Suprapubic skin (tissue), 4 donors: ENCODE measurements at regions not wholly inside any gene's neighbourhood (a gene's known extent, or its start where the extent isn't known, plus 50 kb on each side); places are given as distances from the start of the nearest gene placed in this dataset.

Experiments
- DNase-seq, 2 donors: peaks; one replicate each; pipeline ENCODE4 v3.0.0-alpha.2; 2019; ENCODE audit warnings: low spot score in 2 of 2
- H3K27ac ChIP-seq: fragments of 200-600 bp; sonication (generic); one replicate; pipeline ENCODE4 v1.5.1; 2019
- H3K27me3 ChIP-seq: fragments of 200-600 bp; sonication (generic); one replicate; pipeline ENCODE4 v1.5.1; 2019
- H3K36me3 ChIP-seq: fragments of 200-600 bp; sonication (generic); one replicate; pipeline ENCODE4 v1.5.1; 2019
- H3K4me1 ChIP-seq: fragments of 200-600 bp; sonication (generic); one replicate; pipeline ENCODE4 v1.5.1; 2019
- H3K4me3 ChIP-seq: fragments of 200-600 bp; sonication (generic); one replicate; pipeline ENCODE4 v1.5.1; 2019; ENCODE audit warnings: mild to moderate bottlenecking
- H3K9me3 ChIP-seq: fragments of 200-600 bp; sonication (generic); one replicate; pipeline ENCODE4 v1.5.1; 2019
- CTCF ChIP-seq, 2 donors: fragments of 200-600 bp in 1 of 2; fragments of 450-650 bp in 1 of 2; sonication (generic) in 1 of 2; IDR thresholded peaks; one replicate each; pipeline ENCODE4 v1.5.1; 2016 to 2019; ENCODE audit warnings: antibody characterized with exemption in 2 of 2, mild to moderate bottlenecking in 1 of 2, moderate library complexity in 1 of 2
- EP300 ChIP-seq: sonication (generic); formaldehyde crosslinking; IDR thresholded peaks from one replicate; pipeline ENCODE4 v1.6.1; 2017; ENCODE audit warnings: antibody characterized with exemption
- POLR2A ChIP-seq, 2 donors: fragments of 450-650 bp; IDR thresholded peaks; one replicate each; pipeline ENCODE4 v1.6.1; 2017; ENCODE audit warnings: antibody characterized with exemption in 2 of 2, mild to moderate bottlenecking in 2 of 2, moderate library complexity in 2 of 2
- POLR2AphosphoS5 ChIP-seq, 3 donors: sonication (generic); formaldehyde crosslinking; IDR thresholded peaks; one replicate each; pipeline ENCODE4 v1.6.1; 2017; ENCODE audit warnings: antibody characterized with exemption in 3 of 3
- WGBS: methylation state at CpG from one replicate; pipeline ENCODE4 v1.1.5; 2018; 5-methylcytosine and 5-hydroxymethylcytosine counted together

GRCh38 chr11:122241566-122241965 lies 125.6 kb upstream of the BLID start:
- no peaks in the 10 kb centered on the region for H3K36me3 ChIP-seq
- WGBS = 86% methylated on average over 3 of the region's 3 CpGs
- no peaks in the 10 kb centered on the region for H3K9me3 ChIP-seq
- H3K27me3 ChIP-seq = no peaks in the 10 kb centered on the region
- H3K4me1 ChIP-seq = no peaks in the 10 kb centered on the region
- H3K4me3 ChIP-seq = no peak overlapping the region
- no peak overlapping the region for H3K27ac ChIP-seq
- DNase-seq = no peak
- TF ChIP-seq EP300 (no peak), POLR2A (IDR thresholded peaks at IDR 0.05) (no peak), POLR2AphosphoS5 (IDR thresholded peaks at IDR 0.05) (no peak), CTCF (IDR thresholded peaks at IDR 0.05) (no peak)

- H3K27me3 ChIP-seq = no peaks in the 10 kb centered on the region
- 80% methylated on average over 3 of the region's 3 CpGs for WGBS
- no peak overlapping the region for H3K27ac ChIP-seq
- no peak for TF ChIP-seq POLR2A (IDR thresholded peaks at IDR 0.05)
- TF ChIP-seq EP300 = no peak
- no peak for TF ChIP-seq CTCF (IDR thresholded peaks at IDR 0.05)
- TF ChIP-seq POLR2AphosphoS5 (IDR thresholded peaks at IDR 0.05) = no peak
- DNase-seq = no peak
- H3K36me3 ChIP-seq = no peaks in the 10 kb centered on the region
- H3K4me1 ChIP-seq = no peaks in the 10 kb centered on the region
- no peaks in the 10 kb centered on the region for H3K9me3 ChIP-seq
- H3K4me3 ChIP-seq = no peak overlapping the region
Measured at GRCh38 chr11:122240638-122241037, 124.6 kb upstream of the BLID start.

GRCh38 chr11:122235615-122236014 lies 119.6 kb upstream of the BLID start:
- Histone ChIP-seq H3K27ac (no peak overlapping the region), H3K9me3 (no peaks in the 10 kb centered on the region), H3K36me3 (no peaks in the 10 kb centered on the region), H3K4me3 (no peak overlapping the region), H3K4me1 (no peaks in the 10 kb centered on the region), H3K27me3 (no peaks in the 10 kb centered on the region)
- TF ChIP-seq CTCF (IDR thresholded peaks at IDR 0.05) (no peak), POLR2AphosphoS5 (IDR thresholded peaks at IDR 0.05) (no peak), POLR2A (IDR thresholded peaks at IDR 0.05) (no peak), EP300 (no peak)
- DNase-seq = no peak
- 53% methylated on average over 3 of the region's 3 CpGs for WGBS

GRCh38 chr11:122234780-122235179 lies 118.8 kb upstream of the BLID start:
- Histone ChIP-seq H3K9me3 (no peaks in the 10 kb centered on the region), H3K36me3 (no peaks in the 10 kb centered on the region), H3K27me3 (no peaks in the 10 kb centered on the region), H3K4me3 (no peak overlapping the region), H3K4me1 (peaks cover 7% of the 10 kb centered on the region), H3K27ac (no peak overlapping the region)
- TF ChIP-seq POLR2AphosphoS5 (IDR thresholded peaks at IDR 0.05) (no peak), CTCF (IDR thresholded peaks at IDR 0.05) (no peak), EP300 (no peak), POLR2A (IDR thresholded peaks at IDR 0.05) (no peak)
- 81% methylated on average over 3 of the region's 3 CpGs for WGBS
- no peak for DNase-seq

GRCh38 chr11:122234257-122234656 lies 118.2 kb upstream of the BLID start:
- Histone ChIP-seq H3K27me3 (no peaks in the 10 kb centered on the region), H3K9me3 (no peaks in the 10 kb centered on the region), H3K36me3 (no peaks in the 10 kb centered on the region), H3K4me3 (no peak overlapping the region), H3K27ac (no peak overlapping the region), H3K4me1 (peaks cover 12% of the 10 kb centered on the region)
- no peak for TF ChIP-seq POLR2AphosphoS5 (IDR thresholded peaks at IDR 0.05)
- TF ChIP-seq POLR2A (IDR thresholded peaks at IDR 0.05) = no peak
- TF ChIP-seq EP300 = no peak
- no peak for TF ChIP-seq CTCF (IDR thresholded peaks at IDR 0.05)
- DNase-seq = no peak
